ENCODE measurements at regions not wholly inside any gene's neighbourhood (a gene's known extent, or its start where the extent isn't known, plus 50 kb on each side); places are given as distances from the start of the nearest gene placed in this dataset.
"Not testable (repeated sequence)": the region's sequence is repeated elsewhere in the genome, so short reads cannot be mapped to it uniquely, and the experiment has no call there.

- DNase-seq (ENCODE audit: low spot score): no peak
Measured at GRCh38 chr15:91356083-91356482, 256.0 kb downstream of the SV2B start.

DNA sequence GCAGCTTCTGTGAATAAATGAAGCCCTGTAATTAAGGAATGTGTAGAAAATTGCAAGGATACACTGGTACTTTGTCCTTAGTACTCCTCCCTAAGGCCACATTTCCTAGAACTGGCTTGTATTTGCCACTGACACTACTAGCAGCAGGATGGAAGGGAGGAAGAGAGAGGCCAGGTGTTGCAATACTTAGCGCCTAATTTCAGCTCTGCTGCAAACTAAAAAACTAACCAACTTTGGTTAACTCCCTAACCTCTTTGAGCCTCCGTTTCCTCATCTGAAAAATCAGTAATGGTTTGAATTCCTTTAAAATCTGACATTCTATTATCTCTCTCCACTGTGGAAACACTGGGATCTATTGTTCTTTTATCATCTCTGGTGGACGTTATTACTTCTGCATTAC lies 257.0 kb downstream of the SV2B start:
- DNase-seq (ENCODE audit: low spot score): no peak

DNA sequence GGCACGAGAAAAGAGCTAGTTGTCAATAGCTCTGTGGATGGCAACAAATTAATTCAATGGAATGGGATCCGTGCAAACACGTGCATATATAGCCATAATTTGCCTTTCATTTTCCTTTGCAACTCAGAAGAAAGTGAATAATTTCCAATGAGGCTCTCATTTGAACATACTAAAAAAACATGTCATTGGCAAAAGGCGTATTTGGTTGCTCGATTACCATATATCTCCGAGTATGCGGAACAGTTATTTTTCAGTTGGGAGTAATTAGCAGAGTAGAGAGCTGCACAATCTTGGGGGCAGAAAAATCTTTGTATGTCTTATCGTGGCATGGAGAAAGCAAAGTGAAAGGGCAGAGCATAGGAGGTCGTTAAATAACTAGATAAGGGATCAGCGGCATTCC lies 257.4 kb downstream of the SV2B start:
- DNase-seq (ENCODE audit: low spot score): no peak

GRCh38 chr15:91358405-91358804 lies 258.3 kb downstream of the SV2B start:
- DNase-seq (ENCODE audit: low spot score): no peak

DNA sequence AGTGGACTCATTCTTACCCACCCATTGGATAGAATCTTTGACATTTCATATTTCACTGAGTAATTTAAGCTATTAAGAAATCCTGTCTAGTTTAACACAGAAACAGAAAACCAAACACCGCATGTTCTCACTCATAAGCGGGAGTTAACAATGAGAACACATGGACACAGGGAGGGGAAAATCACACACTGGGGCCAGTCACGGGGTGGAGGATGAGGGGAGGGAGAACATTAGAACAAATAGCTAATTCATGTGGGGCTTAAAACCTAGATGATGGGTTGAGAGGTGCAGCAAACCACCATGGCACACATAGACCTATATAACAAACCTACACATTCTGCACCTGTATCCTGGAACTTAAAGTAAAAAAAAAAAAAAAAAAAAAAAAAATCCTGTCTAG lies 261.6 kb downstream of the SV2B start:
- DNase-seq (ENCODE audit: low spot score): not testable (repeated sequence)

DNA sequence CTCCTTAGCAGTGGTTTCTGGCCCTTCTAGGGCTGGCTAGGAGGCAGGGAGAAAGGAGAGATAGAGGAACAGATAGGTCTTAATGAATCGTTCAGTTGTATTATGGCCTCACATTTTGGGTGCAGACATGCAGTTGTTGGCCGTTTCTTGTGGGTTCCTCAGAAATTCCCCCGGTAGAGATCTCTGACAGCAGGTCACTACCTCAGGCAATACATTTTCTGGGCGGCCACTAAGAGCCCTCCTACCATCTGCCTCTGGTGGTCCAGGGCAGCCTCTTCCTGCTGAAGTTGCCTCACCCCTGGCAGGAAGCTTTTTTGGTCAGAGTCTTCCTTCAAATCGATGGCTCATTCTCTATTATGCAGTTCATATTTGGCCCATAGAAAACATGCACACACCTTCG lies 266.1 kb downstream of the SV2B start:
- DNase-seq (ENCODE audit: low spot score): no peak

DNA sequence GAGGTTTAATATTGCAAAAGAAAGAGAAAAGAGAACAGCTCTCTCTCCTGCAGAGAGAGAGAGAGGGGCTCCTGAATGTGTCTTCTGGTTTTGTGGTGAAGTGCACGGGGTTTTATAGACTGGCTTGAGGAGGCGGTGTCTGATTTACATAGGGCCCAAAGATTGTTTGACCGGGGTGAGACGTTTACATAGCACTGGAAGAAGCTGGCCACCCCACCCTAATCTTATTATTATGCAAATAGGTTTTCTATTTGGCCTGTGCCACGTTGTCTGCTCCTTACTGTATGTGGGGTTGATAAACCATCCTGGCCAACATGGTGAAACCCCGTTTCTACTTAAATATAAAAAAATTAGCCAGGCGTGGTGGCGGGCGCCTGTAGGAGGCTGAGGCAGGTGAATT lies 268.6 kb downstream of the SV2B start:
- DNase-seq (ENCODE audit: low spot score): no peak

DNA sequence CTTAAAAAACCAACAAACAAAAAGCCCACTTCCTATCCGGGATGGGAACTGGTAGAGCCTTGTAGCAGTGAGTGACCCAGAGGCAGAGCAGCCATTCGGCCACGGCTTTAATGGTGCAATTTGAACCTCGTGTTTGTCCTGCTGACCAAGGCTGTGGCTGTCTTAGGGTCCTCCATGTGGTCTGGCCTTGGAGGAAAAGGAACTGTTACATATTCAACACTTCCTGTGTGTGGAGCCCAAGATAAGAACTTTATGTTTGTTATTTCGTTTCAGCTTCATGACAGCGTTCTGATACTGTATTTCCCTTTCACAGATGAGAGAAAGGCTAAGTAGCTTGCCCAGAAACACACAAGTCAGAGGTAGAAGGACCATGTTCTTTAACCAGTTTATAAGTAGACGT lies 269.8 kb downstream of the SV2B start:
- no peak for DNase-seq (ENCODE audit: low spot score)

GRCh38 chr15:91371345-91371744 lies 271.3 kb downstream of the SV2B start:
- not testable (repeated sequence) for DNase-seq (ENCODE audit: low spot score)

GRCh38 chr15:91374336-91374735 lies 274.3 kb downstream of the SV2B start:
- DNase-seq (ENCODE audit: low spot score): no peak

DNA sequence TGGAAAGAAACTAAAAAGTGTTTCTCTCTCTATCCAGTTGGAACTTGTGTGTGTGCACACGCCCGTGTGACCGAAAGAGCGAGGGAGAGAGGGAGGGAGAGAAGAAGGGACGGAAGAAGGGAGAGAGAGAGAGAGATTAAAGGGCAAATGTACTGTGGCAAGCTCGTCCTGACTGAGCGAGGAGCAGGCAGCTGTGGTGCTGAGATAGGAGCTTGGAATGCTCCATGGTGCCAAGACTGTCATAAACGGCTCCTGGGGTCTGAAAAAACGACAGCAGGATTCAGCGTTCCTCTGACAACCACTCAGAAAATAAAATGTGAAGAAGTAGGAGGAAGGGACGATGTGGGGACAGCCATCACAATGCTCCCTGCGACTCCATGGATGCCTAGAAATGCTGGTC lies 276.0 kb downstream of the SV2B start:
- DNase-seq (ENCODE audit: low spot score): no peak

DNA sequence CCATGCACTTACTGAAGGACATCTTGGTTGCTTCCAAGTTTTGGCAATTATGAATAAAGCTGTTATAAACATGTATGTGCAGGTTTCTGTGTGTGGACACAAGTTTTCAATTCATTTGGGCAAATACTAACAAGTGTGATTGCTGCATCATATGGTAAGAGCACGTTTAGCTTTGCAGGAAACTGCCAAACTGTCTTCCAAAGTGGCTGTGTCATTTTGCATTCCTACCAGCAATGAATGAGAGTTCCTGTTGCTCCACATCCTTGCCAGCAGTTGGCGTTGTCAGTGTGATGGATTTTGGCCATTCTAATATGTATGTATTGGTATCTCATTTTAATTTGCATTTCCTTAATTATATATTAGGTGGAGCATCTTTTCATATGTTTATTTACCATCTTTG lies 280.1 kb downstream of the SV2B start:
- no peak for DNase-seq (ENCODE audit: low spot score)

GRCh38 chr15:91383532-91383931 lies 283.5 kb downstream of the SV2B start:
- no peak for DNase-seq (ENCODE audit: low spot score)

DNA sequence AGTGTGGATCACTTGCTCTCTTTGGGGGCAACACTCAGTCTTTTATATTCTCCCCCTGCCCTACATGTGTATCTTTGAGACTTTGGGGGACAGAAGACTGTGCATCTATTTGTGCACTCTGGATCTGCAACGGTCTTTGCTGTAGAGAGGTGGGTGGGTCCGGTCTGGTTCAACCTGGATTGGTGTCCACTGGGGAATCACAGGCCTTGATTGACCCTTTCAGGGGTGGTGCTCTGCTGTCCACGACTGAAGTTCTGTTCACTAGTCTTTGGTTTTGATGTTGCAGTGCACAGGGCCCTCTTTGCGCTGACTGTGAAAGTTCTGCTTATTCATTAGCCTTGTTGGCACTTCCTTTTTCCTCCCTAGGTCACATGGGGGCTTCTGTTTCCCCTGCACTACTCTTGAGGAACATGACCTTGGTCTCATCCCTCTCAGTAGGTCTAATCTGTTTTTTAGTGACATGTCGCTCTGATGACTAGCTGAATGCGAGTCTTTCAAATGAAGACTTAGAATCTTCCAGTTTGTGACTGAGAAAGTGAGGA lies 284.2 kb downstream of the SV2B start:
- DNase-seq (ENCODE audit: low spot score): no peak

DNA sequence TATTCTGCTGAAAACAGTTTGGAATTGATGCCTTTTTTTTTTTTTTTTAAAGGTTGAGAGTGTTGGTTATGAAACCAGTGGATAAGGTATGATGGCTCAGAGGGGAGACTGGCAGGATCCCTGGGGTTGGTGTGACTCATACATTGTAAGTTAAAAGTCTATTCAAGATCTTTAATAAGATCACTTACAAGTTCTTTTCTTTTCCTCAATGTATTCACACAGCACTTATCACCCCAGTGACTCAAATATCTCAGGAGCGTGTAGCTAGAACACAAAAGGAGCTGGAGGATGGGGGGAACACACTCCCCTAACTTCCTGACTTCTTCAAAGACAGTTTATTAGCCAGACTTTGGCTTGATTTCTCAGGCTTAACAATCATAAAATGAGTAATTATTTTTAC lies 285.3 kb downstream of the SV2B start:
- DNase-seq (ENCODE audit: low spot score): no peak

GRCh38 chr15:91393186-91393585 lies 293.1 kb downstream of the SV2B start:
- no peak for DNase-seq (ENCODE audit: low spot score)

DNA sequence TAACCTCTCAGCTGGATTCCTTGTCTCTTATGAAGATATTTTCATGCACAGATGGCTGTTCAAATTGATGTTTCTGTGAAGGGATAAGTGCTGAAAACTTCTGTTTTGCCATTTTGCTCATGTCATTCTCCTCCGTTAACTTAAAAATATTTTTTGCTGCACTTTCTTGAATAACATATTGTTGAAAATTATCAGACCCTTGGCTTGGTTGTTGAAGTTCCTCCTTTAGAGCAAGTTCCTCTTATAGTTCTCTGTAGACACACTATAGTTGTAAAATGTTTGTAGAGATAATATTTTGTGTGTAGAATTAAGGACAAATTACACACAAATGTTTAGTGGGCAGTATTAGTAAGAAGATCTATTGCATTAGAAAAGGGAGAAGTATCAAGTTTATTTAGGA lies 300.4 kb downstream of the SV2B start:
- no peak for DNase-seq (ENCODE audit: low spot score)

DNA sequence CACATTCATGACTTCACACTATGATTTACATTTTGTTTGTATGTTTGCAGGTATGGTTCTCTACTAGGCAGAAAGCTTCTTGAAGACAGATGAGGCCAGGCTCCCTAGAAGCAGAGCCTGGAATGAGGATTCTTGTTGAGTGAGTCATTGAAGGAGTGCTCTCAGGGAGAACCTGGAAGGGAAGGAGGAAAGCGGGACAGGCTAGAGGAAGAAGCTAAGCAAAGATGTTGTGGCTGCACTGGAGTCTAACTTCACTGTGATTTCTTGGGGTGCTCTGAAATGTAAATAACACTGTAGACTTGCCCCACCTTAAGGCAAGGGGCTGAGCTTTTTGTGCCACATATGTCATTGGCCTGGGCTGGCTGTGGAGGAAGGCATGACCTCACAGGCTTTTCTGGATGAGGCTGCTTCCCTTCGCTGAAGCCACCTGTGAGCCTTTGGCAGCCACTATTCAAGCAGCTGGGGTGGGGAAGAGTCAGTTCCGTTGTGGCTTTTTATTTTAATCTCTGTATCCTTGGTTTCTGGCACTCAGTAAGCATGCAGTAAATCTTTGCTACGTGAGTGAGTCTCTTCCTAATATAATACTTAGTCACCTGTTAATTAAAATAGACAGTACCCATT lies 307.3 kb downstream of the SV2B start:
- DNase-seq (ENCODE audit: low spot score): peak; percentile 51

DNA sequence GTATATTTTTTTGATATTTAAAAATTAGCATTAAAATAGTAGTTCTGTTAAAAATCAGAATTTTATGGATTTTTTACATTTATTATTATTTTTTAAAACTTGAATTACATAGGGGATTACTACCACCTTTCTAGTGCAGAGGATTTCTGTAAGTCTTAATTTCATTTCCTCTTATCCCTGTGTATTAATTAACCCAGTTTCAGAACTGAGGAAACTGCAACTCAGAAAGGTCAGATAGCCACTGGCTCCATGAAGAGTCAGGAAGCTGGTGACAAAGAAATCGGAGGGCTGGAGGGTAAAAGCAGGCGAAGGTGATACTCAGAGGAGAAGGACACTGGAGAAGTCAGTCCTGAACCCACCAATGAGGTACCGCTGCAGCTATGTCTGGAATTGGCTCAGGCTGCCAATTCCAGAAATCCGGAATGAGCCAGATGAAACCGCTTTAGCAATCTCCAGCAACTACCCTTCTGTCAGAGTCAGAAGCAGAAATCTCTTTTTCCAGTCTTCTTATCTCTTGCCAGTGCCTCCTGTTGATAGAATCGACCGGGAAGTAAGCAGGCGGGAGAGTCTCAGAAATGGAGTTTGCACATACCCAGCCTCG lies 308.5 kb downstream of the SV2B start:
- peak; percentile 91 for DNase-seq (ENCODE audit: low spot score)

DNA sequence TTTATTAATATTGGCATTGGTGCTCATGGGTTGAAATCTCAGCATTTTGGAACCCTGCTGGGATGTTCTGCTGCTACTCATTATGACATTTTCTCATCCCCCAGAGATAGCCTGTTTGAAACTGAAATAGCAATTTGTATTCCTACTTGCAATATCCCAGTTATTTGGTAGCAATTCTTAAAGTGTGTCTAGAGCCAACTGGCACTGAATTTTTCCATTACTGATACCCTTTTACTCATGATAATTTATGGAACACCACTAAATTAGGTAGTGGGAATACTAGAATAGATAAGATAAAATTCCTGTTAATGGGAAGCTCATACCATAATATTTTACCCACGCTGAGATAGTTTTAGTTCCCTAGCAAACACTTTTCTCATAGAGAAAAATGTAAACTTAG lies 309.3 kb downstream of the SV2B start:
- peak; percentile 33 for DNase-seq (ENCODE audit: low spot score)

DNA sequence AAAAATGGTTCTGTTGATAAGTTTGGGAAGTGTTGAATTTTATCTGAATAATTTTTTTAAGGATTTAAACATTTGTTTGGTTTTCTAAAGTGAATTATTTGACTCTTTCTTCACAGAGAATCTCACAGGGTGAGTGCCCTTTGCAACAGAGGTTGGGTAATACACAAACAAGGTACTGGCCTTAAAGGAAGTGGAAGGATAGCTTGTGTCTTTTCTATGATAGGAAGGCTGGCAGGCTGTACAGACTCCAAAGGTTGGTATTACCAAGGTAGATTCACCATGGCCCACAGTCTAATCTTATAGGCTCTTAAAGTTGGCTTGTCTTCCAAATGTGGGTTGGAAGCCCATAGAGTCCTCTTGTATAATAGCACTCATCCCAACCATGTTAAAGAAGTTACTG lies 311.5 kb downstream of the SV2B start:
- DNase-seq (ENCODE audit: low spot score): no peak

DNA sequence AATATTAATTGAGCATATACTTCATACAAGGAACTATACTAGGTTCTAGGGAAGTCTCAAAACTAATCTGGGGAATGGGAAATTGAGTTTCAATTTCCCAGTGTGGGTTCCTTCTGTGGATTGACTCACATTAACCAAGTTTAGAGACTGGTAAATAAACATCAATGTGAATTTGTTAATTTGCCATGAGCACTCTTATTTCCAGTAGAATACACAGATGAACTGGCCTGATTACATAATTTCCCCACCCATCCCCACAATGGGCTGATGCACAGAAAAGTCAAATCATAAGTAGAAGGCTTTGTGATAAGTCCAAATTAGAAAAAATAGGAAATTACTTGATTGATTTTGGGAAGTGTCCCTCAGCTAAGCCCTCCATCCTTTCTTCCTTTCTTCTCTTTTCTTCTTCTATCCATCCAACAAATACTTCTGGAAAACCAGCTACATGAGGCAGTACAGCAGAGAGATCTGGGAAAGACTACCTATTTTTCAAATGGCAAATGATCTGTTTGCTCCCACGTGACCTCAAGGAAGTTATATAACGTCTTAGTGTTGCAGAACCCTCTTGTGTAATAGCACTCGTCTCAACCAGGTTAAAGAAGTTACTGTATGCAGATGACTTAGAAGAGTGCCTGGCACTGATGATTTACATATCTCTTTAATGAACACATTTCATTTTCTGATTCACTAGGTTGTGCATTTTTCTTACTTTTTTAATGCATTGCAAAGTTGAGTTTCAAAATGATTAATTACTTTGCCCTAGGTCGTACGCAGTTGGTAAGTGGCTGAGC lies 312.3 kb downstream of the SV2B start:
- no peak for DNase-seq (ENCODE audit: low spot score)

DNA sequence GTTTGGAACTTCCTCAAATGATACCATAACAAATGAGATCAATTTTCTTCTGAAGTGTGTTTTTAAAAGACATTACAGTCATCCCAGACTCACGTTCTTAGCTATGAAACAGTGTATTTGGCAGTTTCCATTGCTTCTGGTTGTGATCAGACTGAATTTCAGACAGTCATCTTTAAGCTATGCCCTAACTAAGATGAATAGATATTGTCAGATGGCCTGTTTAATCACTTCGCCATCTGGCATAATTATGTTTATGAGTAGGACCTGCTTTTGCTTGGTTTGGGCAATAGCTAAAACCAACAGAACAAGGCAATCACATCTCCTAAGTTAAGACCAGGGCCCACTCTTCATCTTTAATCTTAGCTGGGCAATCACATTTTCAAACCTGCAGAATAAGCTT lies 313.1 kb downstream of the SV2B start:
- DNase-seq (ENCODE audit: low spot score): no peak

Data from umbilical cord (tissue), 1 donor.